HuH-7 (cell line): ENCODE measurements at regions not wholly inside any gene's neighbourhood (a gene's known extent, or its start where the extent isn't known, plus 50 kb on each side); places are given as distances from the start of the nearest gene placed in this dataset.
A peak's percentile ranks its signal among the peaks of the same experiment; 100 is the strongest.

ENCODE experiments used
- DNase-seq: peaks from one replicate; pipeline ENCODE4 v3.0.0; 2011; ENCODE audit warnings: low spot score

DNA sequence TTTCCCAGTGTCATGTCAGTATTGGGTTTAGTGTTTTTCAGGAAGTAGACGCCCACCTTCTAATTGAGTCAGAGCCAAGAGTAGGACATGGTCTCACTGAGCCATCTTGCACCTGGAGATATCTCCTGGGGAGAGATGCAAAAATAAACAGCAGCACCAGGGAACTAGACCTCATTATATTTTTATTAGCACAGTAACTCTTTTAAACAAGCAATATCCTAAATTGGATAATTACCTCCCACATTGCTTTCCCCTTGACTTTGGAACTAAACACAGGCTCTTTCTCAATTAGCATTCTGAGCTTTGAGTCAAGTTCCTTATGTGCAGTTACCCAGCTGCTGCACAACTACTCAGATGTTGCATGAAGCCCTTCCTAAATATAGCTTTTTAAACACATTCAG, 175.4 kb downstream of the IBTK start:
- no peak for DNase-seq

DNA sequence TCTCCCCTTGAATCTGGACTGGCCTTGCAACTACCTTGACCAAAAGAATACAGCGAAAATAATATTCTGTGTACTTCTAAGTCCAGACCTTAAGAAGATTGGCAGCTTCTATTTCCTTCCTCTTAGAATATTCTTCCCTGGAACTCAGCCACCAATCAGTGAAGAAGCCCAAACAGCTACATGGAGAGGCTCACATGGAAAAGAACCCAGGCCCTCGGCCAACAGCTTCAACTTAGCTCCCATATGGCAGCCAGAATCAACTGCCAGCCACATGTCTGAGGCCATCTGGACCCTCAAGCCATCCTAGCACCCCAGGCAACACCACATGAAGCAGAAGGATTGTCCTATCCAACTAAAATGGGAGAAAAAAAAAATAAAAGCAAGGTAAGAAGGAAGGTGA, 178.8 kb downstream of the IBTK start:
- no peak for DNase-seq

GRCh38 chr6:82066991-82067411, 180.5 kb downstream of the IBTK start:
- no peak for DNase-seq

- DNase-seq = no peak
These were observed 181.3 kb downstream of the IBTK start for GRCh38 chr6:82066196-82066595.

GRCh38 chr6:82063574-82063973, 184.0 kb downstream of the IBTK start:
- DNase-seq = no peak

- DNase-seq = no peak
These were observed 185.3 kb downstream of the IBTK start for GRCh38 chr6:82062219-82062618.

DNA sequence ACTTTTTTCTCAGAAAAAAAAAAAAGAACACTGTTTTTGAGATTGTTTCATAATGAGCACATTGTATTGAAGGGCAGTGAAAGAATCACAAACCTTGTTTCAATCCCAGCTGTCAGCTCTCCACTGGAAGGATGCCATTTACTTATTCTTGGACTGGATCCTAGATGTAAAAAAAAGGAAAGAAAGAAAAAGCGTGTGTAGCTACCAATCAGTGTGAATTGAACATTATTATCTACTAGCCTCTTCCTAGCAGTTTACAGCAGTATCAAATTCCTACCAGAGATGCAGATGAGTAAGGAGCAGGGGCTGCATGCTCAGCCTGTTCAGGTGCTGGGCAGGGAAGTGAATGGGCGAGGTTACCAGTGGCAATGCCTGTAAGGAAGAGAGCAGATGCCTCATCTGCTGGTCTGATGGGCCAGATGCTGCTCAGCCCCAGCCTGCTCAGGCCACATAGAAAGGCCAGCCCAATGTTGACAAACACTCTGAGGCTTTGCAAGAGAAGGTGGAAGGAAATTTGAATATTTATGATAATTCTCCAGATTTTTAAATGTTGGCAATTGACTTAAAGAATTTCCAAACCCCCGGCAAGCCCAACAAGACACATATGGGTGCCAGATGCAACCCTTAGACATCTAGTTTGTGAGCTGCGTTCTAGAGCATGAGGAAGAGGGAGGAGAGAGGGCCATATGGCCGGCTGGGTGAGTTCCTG, 189.5 kb downstream of the IBTK start:
- no peak for DNase-seq

DNA sequence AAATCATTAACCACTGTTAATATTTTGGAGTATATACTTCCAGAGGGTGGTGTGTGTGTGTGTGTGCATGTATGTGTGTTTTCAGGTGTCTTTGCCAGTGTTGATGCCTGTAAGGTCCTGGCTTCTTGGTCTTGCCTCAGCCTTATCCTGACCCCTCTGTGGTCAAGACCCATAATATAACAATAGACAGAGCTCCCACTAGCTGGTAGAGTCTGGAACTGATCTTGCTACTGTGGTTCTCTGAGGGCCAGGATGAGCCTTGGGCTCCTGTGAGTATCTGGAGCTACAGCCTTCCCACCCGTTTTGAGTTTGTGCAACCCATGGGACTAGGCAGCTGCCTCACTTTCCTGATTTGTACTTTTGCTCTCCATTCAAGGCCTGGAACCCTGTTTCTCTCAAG, 191.0 kb downstream of the IBTK start:
- no peak for DNase-seq

DNA sequence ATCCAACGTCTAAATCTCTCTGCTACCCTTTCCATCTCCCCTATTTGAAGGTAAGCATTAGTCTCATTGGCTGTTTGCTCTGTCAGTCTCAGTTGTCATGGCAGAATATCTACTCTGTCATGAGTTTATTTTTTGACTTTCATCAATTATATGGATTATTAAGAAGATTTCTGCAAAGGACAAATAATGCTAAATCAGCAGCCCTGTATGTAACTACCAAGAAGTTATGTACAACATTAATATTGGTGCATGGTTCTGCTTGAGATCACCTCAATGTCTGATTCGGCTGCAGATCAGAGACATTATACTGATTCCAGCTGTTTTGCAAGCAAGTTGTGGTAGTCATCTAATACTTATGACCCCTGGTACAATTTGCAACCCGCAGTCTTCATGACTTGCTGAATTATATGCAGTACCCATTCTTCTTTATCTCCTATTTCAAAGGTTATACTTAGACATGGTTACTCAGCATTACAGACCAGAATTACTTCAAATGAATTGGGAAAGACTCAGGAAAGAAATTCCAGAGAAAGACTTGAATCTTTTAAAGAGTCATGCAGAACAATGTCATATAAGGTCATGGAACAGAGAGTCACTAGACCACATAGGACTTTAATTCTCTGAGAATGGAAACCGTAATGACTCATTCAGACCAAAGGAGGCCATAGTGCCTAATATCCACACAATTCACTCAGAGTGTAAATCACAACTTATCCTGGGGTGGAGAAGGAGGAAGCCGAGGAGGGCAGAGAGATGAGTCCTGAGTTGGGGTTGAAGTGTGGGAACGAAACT, 201.4 kb downstream of the IBTK start:
- no peak for DNase-seq

DNA sequence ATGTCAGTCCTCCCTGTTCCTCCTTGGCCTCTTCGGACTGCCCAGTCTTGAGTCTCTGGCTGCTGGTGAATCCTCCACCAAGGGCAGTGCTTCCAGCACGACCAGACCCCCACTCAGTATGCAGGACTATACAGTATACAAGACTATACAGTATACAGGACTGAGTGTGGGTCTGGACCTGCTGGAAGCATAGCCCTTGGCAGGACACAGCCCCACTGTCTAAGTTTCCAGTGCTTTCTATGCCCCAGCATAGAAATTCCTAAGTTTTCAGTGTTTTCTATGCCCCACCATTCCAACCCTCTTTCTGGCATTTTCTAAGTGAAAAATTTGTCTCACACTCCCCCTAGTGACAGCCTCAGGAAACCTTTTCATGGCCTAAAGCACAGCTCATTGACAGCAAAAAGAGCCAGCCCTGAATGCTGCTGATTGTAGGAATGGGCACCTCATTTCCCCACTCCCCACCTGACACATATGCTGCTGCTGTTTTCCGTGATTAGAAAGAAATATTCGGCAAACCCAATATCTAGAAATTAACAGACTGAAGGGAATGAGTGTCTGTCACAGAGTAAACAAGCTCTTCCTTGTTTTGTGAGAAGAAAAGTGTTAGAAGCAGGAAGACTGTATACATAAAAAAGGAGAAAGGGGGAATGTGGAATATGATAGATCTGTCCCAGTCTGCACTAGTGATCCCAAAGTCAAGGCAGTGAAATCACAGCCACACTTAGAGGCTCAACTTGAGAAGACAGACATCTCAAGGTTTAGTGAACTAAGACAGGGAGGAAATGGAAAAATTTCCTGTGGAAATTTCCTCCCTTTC, 206.9 kb downstream of the IBTK start:
- peak; percentile 36 for DNase-seq

DNA sequence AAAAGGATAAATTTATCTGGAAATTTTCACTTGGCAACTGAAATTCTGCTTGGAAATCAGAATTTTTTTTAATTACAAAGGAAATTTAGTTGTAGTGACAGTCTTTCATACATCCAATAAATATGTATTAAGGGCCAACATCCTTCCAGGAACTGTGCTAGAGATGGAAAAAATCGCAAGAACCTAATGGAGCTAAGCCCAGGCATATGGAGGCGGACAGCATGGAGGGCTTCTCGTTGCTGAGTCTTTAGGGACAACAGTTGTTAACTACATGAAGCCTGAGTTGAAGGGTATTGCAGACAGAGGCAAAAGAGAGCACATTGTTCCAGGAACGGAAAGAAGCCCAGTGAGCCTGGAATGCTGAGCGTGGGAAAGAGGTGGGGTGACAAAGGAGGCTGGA, 208.9 kb downstream of the IBTK start:
- no peak for DNase-seq

DNA sequence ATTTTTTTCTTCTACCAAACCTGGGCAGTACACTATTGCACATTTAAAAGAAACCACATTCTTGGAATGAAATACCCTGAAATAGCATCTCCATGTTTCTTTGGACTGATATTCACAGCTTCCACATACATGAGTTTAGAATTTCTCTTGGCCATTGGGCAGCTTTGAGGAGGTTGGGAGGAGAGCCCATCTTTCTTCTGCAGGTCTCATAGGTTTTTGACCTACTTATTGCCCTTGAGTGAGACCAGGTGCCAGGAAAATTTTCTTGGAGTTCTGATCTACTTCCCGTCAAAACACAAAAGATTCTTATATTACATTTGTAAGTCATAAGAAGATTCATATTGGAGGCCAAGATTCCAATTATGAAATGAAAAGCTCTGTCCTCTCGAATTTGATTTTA, 212.0 kb downstream of the IBTK start:
- DNase-seq = no peak

DNA sequence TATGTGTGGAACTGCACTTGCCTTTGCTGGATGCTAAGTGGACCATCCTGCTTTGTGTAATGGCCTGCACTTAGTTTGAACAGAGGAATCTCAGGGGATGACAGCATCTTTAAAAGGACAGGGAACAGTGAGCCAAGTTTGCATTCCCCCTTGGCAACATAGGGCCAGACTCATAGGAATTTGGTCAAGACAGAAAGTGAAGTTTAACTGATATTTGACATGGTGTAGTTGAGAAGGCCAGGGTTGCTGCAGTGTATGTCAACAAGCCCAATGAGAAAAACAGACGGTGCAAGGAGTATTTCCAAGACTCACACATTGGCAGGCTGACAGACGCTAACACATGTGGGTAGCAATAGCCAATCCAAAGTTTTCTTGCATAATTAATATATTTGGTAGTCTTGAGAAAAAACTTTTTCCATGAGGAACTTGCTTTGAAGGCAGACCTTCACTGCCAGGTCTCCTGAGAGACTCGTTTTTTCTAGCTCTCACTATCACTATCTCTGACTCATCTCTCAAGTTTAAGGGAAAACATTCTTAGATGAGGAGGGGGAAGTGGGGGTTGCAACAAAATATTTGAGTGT, 213.8 kb downstream of the IBTK start:
- DNase-seq = no peak

- no peak for DNase-seq
These were observed 215.1 kb downstream of the IBTK start for GRCh38 chr6:82032444-82032843.

DNA sequence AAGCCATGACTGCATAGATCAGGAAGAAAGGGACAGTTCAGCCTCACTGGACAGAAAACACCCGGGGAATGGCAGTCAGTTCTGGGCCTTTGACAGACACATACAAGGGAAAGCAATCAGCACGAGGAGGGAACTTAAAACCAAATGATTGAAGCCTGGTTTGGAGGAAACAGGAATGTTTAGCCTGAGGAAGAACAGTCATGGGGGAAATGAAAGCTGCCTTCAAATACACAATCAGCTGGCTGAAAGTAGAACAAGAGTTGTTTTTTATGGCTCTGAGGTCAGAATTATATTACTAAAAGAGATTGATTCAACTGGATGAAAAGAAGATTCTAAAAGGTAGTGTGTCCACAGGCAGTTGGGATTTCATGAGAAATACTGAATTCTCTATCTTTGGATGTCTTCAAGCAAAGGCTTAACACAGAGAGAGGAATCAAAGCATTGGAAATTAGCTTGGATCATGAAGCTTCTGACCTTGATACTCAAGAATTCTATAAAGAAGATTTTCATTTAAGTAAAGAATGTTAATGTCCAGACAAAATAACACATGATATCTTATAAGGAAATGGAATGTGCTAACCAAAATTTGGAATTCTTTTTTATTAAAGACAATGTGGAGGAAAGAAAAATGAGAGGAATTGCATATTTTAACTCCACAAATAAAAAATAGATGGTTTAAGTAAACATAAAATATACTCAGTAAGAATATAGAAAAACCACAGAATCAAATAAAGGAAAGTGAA, 216.6 kb downstream of the IBTK start:
- DNase-seq = no peak

GRCh38 chr6:82030301-82030700, 217.2 kb downstream of the IBTK start:
- DNase-seq = no peak

DNA sequence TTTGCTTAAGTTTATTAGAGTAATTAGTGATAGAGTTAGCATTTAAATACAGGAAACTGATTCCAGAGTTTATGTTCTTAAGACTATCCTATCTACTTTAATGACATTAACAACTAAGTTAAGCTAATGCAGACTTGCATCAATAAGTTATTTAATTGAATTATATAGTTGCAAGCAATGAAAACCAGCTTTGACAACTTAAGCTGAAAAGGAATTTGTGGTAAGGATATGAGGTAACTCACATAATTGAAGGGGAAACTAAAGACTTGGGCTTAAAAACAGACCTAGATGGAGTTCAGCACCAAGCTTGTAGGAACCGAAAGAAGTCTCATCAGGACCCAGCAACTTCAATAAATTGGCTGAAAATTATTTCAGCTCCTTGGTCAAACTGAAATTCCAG, 222.3 kb downstream of the IBTK start:
- DNase-seq = no peak

GRCh38 chr6:82022614-82023129, 224.9 kb downstream of the IBTK start:
- DNase-seq = no peak

DNA sequence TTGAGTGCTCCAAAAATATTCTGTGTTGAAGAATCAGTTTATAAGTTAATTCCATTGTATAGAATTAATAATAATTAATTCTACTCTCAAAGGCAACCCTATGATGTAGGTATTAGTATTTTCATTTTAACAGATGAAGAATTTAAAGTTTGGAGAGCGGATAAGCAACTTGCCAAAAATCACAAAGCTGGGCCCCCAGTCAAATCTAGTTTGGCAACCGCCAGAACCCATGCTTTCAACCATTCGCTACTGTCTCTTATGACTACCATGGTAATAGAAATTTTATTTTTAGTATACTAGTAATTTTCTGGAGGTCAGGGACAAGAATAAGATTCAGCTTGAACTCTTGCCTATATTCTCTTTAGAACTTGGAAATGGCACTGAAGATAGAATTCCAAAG, 229.8 kb downstream of the IBTK start:
- no peak for DNase-seq

GRCh38 chr6:82017288-82017687, 230.3 kb downstream of the IBTK start:
- peak; percentile 20 for DNase-seq

- DNase-seq = no peak
These were observed 232.0 kb downstream of the IBTK start for GRCh38 chr6:82015526-82015925.

GRCh38 chr6:82015043-82015442, 232.5 kb downstream of the IBTK start:
- no peak for DNase-seq
